Stimulated activated CD4-positive, alpha-beta T cell treated with anti-CD3 and anti-CD28 coated beads, TNF-alpha, amount 100 ng/mL, for 48 hours (primary cell): ENCODE measurements at regions not wholly inside any gene's neighbourhood (a gene's known extent, or its start where the extent isn't known, plus 50 kb on each side); places are given as distances from the start of the nearest gene placed in this dataset.
"Not testable (repeated sequence)": the region's sequence is repeated elsewhere in the genome, so short reads cannot be mapped to it uniquely, and the experiment has no call there.

Experiments
- DNase-seq, 3 donors: peaks; one replicate each; pipeline ENCODE4 v3.0.0-alpha.2; 2020; ENCODE audit warnings: low read depth in 3 of 3

DNA sequence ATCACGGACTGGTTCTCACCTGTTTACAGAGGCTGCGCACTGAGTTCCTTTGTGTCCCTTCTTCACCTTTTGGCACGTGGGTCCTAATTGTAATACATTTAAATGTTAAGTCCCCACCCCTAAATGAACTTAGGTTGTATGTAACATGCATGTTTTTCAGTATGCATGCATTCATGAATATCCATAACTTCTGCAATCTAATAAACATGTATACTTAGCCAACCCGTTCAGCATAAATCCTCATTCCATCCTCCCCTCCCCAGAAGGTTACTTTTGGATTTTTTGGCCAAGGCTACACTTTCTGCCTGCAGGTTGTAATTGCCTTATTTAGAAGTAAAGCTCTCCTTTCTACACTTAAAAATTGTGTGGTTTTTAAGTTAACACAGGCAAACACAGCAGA is 314.7 kb downstream of the SUCLG1 start:
- DNase-seq = no peak

DNA sequence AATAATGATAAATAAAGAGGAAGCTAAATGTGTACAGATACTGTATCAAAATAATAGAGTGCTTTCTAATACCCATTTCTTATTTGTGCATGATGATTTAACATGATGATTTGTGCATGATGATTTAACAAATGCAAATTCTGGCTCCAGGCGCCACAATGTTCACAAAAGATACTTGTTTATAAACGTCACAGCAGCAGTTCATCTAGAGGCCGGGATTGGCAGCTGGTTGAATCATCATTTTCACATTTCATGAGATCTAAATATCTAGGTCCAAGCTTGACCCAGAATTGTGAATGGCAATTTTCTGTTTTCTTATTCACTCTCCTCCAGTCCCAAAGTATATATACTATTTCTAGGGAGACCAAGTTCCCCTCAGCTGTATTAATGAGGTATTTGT is 322.0 kb downstream of the SUCLG1 start:
- no peak for DNase-seq

DNA sequence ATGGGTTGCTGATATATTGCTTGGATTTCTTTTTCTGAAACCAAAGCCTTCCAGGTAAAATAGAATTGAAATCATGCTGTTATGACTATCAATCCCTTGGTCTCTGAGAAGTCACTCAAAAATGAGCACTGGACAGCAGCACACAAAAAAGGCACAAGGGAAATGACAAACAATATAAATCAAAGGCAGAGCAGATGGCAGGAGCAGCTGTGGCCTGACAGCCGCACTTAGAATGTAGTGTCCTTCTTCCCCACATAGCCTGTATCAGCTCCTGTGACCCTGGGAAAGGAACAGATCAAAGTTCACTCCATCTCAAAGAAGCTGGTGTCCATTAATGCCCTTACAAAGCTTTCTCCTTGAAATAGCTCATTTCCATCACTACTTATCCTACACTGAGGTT is 326.7 kb downstream of the SUCLG1 start:
- DNase-seq = no peak

DNA sequence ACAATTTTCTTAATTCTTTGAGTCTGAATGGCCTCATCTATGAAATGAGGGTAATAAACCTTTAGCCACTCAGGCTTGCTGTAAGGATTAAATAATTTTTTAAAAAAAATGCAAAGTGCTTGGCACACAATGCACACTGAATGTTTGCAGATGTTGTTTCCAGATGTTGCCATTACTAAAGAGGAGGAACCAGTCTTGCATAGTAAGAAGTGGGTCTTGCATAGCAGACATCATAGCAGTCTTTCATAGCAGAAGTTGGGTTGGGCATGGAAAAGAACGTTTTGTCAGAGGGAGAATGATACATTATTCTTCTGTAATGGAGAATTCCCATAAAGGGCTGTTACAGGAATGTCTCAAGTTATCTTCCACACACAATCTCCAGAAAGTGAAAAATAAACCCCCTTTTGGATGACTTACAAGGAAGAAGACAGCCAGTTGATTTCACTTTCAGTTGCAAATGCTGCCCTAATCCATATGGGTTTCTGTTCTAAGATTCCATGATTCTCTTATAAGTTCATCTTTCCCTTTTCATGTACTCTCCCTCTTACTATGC is 327.7 kb downstream of the SUCLG1 start:
- DNase-seq = no peak

DNA sequence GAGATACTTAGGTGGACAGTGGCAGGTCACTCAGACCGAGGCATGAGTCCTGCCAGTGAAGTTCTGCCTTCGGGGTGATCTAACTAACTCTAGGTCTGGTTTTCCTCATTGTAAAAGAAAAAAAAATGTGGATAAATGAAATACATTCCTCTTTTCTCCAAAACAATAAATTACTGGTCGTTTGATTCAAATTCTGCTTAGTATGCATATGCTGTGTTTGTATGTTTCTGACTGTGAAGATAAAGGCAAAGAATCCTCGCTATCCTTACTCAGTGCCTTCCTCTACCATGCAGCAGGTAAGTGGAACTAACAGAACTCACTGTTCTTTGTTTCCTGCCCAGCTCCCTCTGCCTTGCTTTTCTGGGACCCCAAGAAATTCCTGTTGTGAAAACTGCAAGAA is 330.1 kb downstream of the SUCLG1 start:
- no peak for DNase-seq

DNA sequence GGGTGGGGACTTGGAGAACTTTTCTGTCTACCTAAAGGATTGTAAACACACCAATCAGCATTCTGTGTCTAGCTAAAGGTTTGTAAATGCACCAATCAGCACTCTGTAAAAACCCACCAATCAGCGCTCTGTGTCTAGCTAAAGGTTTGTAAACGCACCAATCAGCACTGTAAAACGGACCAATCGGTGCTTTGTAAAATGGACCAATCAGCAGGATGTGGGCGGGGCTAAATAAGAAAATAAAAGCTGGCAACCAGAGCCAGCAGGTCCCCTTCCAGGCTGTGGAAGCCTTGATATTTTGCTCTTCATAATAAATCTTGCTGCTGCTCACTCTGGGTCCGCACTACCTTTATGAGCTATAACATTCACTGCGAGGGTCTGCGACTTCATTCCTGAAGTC is 331.3 kb downstream of the SUCLG1 start:
- not testable (repeated sequence) for DNase-seq

DNA sequence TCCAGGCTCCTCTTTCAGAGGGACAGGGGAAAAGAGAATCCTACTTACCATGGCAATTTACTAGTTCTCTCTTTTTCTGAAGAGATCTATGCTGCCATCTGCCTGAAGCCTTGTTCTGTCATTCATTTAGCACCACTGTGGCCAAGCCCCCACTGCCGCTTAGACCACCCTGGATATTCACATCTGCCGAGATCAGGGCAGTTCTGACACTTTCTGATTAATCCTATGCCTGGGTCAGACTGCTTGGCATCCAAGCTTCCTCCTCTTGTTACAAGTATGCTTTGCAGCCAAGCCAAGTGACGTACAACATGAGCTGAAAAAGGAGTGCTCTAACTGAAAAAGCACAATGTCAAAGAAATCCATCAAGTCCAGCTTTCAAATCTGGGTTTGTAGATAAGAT is 332.6 kb downstream of the SUCLG1 start:
- DNase-seq = no peak

DNA sequence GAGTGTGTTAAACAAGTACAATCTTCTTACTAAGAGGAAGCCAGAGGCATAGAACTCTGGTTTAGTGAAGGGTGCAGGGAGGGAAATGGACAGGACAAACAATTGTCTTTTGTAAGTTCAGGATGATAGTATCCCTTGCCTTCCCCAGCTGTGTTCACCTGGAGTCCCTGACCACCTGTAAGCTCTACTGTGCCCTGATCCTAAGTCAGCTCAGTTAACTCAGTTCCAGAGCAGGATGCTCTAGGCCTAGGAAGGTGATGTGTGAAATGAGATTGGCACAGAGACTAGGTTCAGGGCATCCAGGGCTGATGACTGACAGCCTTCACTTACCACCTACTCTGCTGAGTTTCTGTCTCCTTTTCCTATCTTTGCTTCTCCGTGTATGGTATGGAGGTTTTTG is 333.0 kb downstream of the SUCLG1 start:
- DNase-seq = no peak

DNA sequence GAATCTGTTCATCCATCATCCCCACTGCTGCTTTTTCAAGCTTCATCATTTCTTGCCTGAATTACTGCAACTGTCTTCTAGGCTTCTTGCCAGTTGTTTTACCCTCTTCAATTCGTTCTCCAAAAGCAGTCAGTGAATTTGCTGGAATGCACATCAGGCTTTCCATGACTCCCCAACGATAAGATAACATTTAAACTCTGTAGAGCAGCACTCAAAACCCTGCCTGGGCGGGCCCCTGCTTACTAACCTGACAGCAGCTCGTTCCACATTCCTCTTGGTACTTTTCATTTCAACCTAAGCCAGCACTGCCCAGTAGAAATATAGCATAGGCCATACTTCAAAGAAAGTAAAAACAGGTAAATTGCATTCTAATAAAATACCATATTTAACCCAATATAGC is 342.9 kb downstream of the SUCLG1 start:
- DNase-seq = no peak

DNA sequence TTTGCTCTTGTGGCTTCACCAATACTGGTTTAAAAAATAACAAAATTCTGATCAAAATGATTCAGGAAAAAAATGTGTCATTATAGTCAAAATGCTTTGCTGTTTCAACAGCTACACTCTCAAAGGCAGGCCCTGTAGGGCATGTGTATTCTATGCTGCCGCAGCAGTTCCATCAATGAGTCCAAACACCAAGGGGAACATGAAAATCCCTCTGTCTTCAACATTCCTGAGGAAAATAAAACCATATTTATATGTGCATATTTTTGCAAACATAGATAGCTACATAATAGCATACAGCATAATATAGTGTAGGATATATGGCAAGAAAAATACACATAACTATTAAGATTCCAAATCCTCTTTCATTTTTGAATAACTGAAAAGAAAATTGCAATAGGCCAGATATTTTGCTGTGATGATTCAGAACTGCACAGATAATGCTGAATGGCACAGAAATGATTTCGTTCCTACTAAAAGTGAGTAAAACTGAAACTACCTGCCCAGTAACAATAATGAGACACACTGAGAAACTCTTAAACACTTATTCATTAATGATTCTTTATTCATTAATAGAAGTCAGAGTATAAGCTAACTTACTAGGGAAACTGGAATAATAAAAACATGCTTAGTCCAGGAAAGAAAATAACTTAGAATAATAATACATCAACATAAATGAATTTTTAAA is 343.8 kb downstream of the SUCLG1 start:
- DNase-seq = no peak

DNA sequence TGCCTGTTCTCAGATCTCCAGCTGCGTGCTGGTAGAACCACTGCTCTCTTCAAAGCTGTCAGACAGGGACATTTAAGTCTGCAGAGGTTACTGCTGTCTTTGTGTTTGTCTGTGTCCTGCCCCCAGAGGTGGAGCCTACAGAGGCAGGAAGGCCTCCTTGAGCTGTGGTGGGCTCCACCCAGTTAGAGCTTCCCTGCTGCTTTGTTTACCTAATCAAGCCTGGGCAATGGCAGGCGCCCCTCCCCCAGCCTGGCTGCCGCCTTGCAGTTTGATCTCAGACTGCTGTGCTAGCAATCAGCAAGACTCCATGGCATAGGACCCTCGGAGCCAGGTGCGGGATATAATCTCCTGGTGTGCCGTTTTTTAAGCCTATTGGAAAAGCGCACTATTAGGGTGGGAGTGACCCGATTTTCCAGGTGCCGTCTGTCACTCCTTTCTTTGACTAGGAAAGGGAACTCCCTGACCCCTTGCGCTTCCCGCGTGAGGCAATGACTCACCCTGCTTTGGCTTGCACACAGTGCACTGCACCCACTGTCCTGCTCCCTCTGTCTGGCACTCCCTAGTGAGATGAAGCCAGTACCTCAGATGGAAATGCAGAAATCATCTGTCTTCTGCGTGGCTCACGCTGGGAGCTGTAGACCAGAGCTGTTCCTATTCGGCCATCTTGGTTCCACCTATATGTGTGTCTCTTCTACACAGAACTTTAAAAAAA is 355.1 kb downstream of the SUCLG1 start:
- DNase-seq = not testable (repeated sequence)

DNA sequence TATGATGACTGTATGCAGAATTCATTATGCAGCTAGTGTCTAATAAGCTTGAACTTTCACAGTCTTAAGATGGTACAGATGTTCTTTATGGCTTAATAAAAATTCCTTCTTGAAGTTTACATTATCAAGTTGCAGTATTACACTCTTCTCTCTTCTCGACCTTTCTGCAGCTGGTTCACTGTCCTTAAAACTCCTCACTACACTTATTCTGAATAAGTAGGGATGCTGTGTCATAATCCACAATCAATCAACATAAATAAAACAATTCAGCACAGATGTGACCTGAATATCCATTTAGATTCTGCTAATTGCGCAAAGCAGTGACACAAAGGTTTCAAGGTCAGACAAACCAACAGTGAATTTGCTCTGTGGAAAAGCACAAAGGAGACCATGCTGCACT is 356.8 kb downstream of the SUCLG1 start:
- DNase-seq = no peak

DNA sequence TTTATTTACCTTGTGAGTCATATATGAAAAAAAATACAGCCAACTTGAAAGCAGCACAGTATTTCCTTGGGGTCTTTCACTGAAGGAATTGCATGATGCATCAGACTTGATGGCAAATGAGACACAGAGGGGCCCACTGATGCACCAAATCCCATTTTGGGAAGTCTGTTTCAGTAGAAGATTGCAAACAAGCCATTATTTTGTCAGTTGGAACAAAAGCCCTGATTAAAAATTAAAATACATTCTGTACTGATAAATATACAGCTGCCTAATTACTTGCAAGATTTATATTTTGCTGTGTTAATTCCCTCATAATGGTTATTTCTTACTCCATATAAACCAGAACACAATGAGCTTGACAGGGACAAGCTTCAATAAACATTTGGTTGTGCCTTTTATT is 370.4 kb downstream of the SUCLG1 start:
- DNase-seq = no peak

DNA sequence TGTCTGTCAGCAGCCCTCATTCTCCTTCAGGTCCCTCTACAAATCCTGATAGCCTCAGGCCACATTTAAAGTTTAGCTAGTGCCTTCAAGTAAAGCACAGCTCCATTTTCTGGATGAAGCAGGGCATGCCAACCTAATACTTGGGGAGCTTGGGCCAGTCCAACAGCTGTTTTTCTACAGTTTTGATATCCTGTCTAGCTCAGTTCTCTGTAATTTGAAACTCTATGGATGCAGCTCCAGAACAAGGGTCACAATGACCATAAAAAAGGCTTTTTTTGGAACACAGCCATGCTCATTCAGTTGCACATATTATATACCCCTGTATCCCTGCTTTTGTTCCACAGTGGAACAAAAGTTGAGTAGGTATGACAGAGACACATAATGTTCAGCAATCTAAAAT is 373.5 kb downstream of the SUCLG1 start:
- DNase-seq = no peak

DNA sequence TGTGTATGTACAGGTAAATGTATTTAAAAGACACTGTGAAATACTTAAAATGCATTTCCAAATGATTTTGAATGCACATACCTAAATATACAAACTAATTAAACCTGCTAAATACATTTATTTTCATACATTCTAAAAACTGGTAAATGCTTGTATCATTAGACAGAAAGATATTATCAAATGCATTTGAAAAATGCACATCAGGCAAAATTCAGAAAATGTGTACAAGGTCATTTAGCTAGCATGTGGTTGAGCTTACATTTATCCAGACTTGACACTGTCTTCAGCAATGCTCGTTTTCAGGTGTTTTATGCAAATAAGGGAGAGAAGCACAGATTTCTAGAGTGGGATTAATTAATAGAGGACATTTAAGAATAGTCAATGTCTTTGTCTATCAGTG is 374.2 kb downstream of the SUCLG1 start:
- no peak for DNase-seq

DNA sequence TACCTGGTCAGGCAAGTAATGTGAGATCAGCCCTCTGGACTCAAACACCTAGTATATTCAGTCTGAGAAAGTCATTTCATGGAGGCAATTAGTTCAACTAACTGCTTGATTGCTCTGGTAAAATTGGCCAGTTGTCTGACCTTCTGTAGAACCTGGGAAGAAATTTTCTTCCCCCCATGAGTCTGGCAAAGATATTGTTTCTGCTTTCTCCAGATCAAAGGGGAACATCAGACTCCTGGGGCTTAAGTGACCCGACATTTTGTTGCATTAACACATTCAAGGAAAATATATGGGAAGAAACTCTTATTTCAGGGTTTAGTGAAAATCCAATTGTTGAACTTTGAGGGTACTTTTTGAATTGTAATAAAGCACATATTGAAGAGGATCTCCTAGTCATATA is 375.1 kb downstream of the SUCLG1 start:
- no peak for DNase-seq

DNA sequence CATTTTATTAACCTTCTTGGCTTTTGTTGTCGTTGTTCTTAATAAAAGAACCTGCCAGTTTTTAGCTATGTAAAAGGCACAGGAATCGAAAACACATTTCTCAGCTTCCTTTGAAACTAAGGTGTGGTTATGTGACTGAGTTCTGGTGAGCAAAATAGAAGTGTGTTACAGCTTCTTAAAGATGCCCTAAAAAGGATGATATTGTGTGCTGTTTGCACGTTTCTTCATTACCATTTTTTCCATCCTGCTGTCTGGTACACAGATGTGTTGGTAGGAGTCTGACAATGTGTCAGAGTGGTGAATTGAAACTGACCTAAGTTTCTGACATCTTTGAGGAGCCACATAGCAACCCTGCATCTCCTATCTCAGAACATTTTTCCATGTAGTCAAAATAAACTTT is 380.6 kb downstream of the SUCLG1 start:
- DNase-seq = no peak

DNA sequence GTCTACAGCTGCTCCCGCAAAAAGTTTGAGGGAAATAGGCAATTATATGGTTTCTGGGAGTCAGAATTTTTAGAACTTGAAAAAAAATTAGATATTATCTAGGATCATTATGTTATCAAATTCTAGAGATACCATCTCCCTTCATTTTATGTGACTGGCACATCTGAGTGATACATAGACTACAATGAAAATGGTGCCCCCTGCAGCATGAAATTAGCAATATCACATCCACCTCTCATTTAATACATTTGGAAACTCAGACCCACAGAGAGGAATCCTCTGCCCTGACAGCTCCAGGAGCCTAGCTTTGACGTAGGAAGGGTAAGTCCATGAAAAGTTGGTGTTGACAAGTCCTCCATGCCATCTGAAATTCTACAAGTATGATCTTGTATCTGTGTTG is 381.6 kb downstream of the SUCLG1 start:
- no peak for DNase-seq

DNA sequence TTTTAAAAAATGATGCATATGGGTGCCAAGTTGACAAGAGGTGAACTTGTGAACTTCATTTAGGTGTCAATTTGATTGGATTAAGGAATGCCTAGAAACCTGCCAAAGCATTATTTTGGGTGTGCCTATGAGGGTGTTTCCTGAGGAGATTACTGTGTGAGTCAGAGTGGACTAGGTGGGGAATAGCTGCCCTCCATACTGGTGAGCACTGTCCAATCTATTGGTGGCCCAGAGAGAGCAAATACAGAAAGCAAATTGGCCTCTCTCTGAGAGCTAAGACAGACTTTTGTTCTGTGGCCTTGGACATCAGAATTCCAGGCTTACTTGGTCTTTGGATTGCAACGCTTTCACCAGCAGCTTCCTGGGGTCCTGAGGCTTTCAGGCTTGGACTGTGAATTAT is 388.0 kb downstream of the SUCLG1 start:
- DNase-seq = no peak

DNA sequence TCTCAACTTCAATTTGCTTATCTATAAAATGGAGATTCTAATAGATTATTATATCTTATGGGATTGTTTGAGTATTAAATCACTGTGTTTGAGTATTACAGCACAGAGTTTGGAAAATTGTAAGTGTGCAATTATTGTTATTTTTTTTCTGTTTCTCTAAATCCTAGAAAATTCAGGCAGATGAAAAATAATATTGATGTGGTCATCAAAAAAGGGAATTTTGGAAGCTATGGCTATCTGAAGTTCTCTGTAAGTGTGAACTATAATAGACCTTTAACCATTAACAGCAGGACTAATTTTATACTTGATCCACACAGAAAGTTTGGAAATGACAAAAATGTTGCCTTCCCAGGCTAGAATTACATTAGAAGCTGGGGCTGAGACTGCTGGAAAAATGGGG is 393.2 kb downstream of the SUCLG1 start:
- no peak for DNase-seq

DNA sequence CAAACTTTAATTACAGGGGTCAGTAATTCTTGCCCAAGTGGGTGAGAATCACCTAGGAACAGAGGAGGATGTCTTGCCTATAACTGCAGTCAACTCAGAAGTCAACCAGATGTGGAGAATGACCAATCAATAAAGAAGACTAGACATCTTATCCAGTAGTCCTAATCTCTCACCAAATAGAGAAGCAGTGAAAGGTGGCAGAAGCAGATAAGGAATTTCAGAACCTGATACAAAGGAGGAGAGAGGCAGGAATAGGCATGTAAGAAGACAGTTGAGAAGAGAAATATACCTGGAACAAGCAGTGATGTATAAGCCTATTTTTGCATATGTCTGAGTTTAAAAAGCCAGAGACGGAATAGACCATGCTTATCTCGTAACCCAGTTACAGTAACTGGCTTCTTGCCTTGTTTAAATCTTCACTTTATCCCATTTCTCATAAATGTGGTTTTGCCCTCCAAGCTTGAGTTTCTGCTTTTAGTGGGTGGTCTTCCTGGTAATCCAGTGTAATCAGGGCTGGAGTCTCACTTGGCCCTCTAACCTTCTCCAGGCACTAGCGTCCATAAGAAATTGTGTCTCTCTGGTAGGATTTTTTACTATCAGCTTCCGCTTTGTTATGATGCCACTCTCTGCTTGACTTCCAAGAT is 401.0 kb downstream of the SUCLG1 start:
- DNase-seq = no peak

DNA sequence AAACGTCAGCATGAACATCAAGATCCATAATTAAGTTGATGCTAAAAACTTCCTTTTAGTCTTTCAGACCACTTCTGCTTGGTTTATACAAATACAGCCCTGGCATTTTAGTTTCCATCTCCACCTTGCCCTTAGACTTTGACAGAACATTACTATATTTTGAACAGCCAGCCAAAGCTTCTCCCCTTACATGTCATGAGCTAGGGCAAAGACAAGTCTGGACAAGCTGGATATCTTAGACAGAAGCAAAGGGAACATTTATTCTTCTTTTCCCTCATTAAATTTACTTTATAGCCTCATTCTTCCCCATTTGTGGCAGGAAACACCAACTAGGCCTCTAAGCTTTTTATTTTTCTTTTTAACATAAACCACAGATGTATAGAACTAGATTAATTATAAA is 403.3 kb downstream of the SUCLG1 start:
- no peak for DNase-seq

DNA sequence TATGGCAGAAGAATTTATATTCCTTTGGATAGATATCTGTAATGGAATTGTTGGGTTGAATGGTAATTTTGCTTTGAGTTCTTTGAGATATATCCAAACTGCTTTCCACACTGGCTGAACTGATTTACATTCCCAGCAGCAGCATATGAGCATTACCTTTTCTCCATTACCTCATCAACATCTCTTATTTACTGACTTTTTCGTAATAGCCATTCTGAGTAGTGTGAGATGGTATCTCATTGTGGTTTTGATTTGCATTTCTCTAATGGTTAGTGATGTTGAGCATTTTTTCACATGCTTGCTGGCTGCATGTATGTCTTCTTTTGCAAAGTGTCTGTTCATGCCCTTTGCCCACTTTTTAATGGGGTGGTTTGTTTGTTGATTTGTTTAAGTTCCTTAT is 404.5 kb downstream of the SUCLG1 start:
- not testable (repeated sequence) for DNase-seq
